HepG2 (cell line): ENCODE measurements at regions not wholly inside any gene's neighbourhood (a gene's known extent, or its start where the extent isn't known, plus 50 kb on each side); places are given as distances from the start of the nearest gene placed in this dataset.

Experiments
- ATAC-seq: fragments of 200-7000 bp; cut with Tn5 transposase; 3 replicates; pipeline ENCODE4 v1.9.1; 2020; ENCODE audit warnings: mild to moderate bottlenecking, moderate library complexity
- BruUV-seq: library from RNA; stranded (reverse); fragments of 400-500 nt; replicated peaks from 2 replicates; lab custom pipeline; 2021; lab: Mats Ljungman, UMichigan
- CTCF ChIA-PET: fragments of 300-600 bp; formaldehyde crosslinking; extraction: SDS; loops from one replicate; lab custom pipeline; 2021; ENCODE audit warnings: low total read pairs, inconsistent platforms, low intra/inter-chr PET ratio; lab: Yijun Ruan, JAX
- POLR2A ChIA-PET: fragments of 350-600 bp; sonication (Branson Sonifier 250); formaldehyde crosslinking; loops from one replicate; lab custom pipeline; 2020; ENCODE audit warnings: antibody characterized with exemption, inconsistent platforms; lab: Yijun Ruan, JAX
- DNase-seq: peaks from one replicate; pipeline ENCODE4 v3.0.0-alpha.2; 2015; ENCODE audit warnings: low spot score
- FAIRE-seq: peaks from 3 replicates; lab custom pipeline; 2011; peaks lifted over from hg19 to GRCh38; lab: Jason Lieb, UNC
- H2AFZ ChIP-seq: one replicate; pipeline ENCODE4 v1.6.1; 2011; ENCODE audit warnings: low read length, inconsistent platforms
- H3K27ac ChIP-seq: fragments of 300-600 bp; 3 replicates; pipeline ENCODE4 v1.8.0; 2011; ENCODE audit warnings: mixed run types, mild to moderate bottlenecking, mixed read lengths, low read length, inconsistent platforms; ENCODE audit not compliant: insufficient read depth; ENCODE audit errors: extremely low read length
- H3K27me3 ChIP-seq, 2 experiments: fragments of 200-600 bp in 1 of 2; 2 replicates in 1 of 2; 3 replicates in 1 of 2; pipeline versions ENCODE4 v1.6.0 to v1.8.0; 2011; ENCODE audit warnings: low read length in 2 of 2, mild to moderate bottlenecking in 2 of 2, moderate library complexity in 2 of 2, inconsistent platforms in 1 of 2; ENCODE audit not compliant: insufficient read depth in 2 of 2, control insufficient read depth in 1 of 2
- H3K36me3 ChIP-seq, 2 experiments: fragments of 200-600 bp in 1 of 2; replicated peaks in 1 of 2; 2 replicates in 1 of 2; 3 replicates in 1 of 2; pipeline versions ENCODE4 v1.5.1 to v1.8.0; 2011; ENCODE audit warnings: low read length in 2 of 2, inconsistent platforms in 1 of 2; ENCODE audit not compliant: insufficient read depth in 2 of 2, control insufficient read depth in 1 of 2
- H3K4me1 ChIP-seq: 2 replicates; pipeline ENCODE4 v1.5.1; 2012; ENCODE audit warnings: low read length, inconsistent platforms; ENCODE audit not compliant: insufficient read depth
- H3K4me2 ChIP-seq: 2 replicates; pipeline ENCODE4 v1.6.0; 2011; ENCODE audit warnings: low read depth, low read length, inconsistent platforms
- H3K4me3 ChIP-seq, 3 experiments: fragments of 200-600 bp in 1 of 3; sonication (generic), shearing (Covaris generic) in 1 of 3; replicated peaks in 1 of 3; 2 replicates each; pipeline ENCODE4 v1.5.1; 2011 to 2016; ENCODE audit warnings: low read length in 3 of 3, inconsistent platforms in 2 of 3, low read depth in 2 of 3, mild to moderate bottlenecking in 2 of 3, control low read depth in 1 of 3, mixed read lengths in 1 of 3; ENCODE audit not compliant: insufficient read depth in 1 of 3
- H3K79me2 ChIP-seq: one replicate; pipeline ENCODE4 v1.6.1; 2011; ENCODE audit warnings: low read length, inconsistent platforms; ENCODE audit not compliant: insufficient read depth
- H3K9ac ChIP-seq: 2 replicates; pipeline ENCODE4 v1.6.0; 2011; ENCODE audit warnings: mild to moderate bottlenecking, low read depth, low read length, inconsistent platforms; ENCODE audit not compliant: insufficient read depth
- H3K9me3 ChIP-seq: 2 replicates; pipeline ENCODE4 v1.5.1; 2012; ENCODE audit warnings: mild to moderate bottlenecking, low read length
- H4K20me1 ChIP-seq: 2 replicates; pipeline ENCODE4 v1.6.0; 2011; ENCODE audit warnings: inconsistent platforms, mild to moderate bottlenecking, low read length, moderate library complexity; ENCODE audit not compliant: insufficient read depth
- ETV5 ChIP-seq: IDR thresholded peaks from 2 replicates; pipeline ENCODE4 v1.6.1; 2018; ENCODE audit warnings: missing biosample characterization, missing genetic modification reagents, inconsistent platforms, borderline replicate concordance
- KLF16 ChIP-seq, 2 experiments: sonication (generic) in 1 of 2; formaldehyde crosslinking in 1 of 2; IDR thresholded peaks; 2 replicates each; pipeline versions ENCODE4 v1.6.1 to v1.8.0; 2016 to 2023; ENCODE audit warnings: missing genetic modification reagents in 2 of 2, missing compliant biosample characterization in 1 of 2
- MYNN ChIP-seq: sonication (generic); formaldehyde crosslinking; IDR thresholded peaks from 2 replicates; pipeline ENCODE4 v1.4.0; 2020; ENCODE audit warnings: mild to moderate bottlenecking, low read depth, missing genetic modification reagents
- REL ChIP-seq: sonication (generic); formaldehyde crosslinking; conservative IDR thresholded peaks from 2 replicates; pipeline ENCODE4 v1.8.0; 2022; ENCODE audit warnings: mild to moderate bottlenecking, missing genetic modification reagents, moderate library complexity
- U2AF1 ChIP-seq: fragments of 200-400 bp; formaldehyde crosslinking; optimal IDR thresholded peaks from 2 replicates; pipeline ENCODE3; 2017; ENCODE audit warnings: mild to moderate bottlenecking, low read depth, low read length
- ZFP1 ChIP-seq: IDR thresholded peaks from 2 replicates; pipeline ENCODE4 v1.6.1; 2016
- ZNF138 ChIP-seq: sonication (generic); formaldehyde crosslinking; IDR thresholded peaks from 2 replicates; pipeline ENCODE4 v1.5.0; 2020; ENCODE audit warnings: mild to moderate bottlenecking, low read depth, missing genetic modification reagents
- ZNF30 ChIP-seq: sonication (generic); formaldehyde crosslinking; IDR thresholded peaks from 2 replicates; pipeline ENCODE4 v1.5.0; 2020; ENCODE audit warnings: mild to moderate bottlenecking, missing genetic modification reagents
- ZNF879 ChIP-seq: sonication (generic); formaldehyde crosslinking; IDR thresholded peaks from 2 replicates; pipeline ENCODE4 v1.8.1; 2023; ENCODE audit warnings: missing genetic modification reagents
- WGBS: methylation state at CpG from one replicate; pipeline ENCODE4 v1.1.6; 2017; ENCODE audit warnings: low lambda C conversion rate; 5-methylcytosine and 5-hydroxymethylcytosine counted together
- in situ Hi-C: cut with HindIII; loops from 2 replicates; pipeline ENCODE4 v1.10.0; 2017; ENCODE audit warnings: low pct_unique_long_range_greater_than_20kb; ENCODE audit not compliant: extremely low pct_ligation_motif_present
- intact Hi-C: fragments of 100-400 bp; cut with micrococcal nuclease; formaldehyde crosslinking; loops from one replicate; pipeline ENCODE4 v1.10.0; 2022; ENCODE audit not compliant: unreplicated experiment
- TF ChIP-seq, protein P1 (sequence below): sonication (generic); formaldehyde crosslinking; IDR thresholded peaks from 2 replicates; pipeline ENCODE4 v1.4.0; 2020; ENCODE audit warnings: missing genetic modification reagents
- TF ChIP-seq, protein P2 (sequence below): sonication (generic); formaldehyde crosslinking; IDR thresholded peaks from 2 replicates; pipeline ENCODE4 v1.5.1; 2020; ENCODE audit warnings: missing genetic modification reagents, mild to moderate bottlenecking, borderline replicate concordance

DNA sequence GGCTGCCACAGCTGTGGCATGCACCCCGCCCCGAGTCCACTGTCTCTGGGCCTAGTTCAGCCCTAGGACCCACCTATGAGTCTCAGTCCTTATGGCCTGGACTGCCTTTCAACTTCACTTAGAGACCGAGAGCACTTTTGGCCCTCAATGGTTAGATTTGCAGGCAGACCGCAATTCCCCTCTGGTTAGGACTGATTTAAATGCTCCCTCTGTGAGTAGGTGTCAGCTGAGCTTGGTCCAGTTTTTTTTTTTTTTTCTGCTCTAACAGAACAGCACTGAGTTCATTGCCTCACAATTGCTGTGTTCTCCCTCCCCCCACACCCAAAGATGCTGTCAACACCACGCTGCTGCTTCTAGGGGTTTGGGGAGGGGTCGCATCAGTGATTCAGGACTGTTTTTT is 143.2 kb downstream of the BMP15 start:
- H2AFZ ChIP-seq = no peak overlapping the region
- H3K4me1 ChIP-seq = no peaks in the 10 kb centered on the region
- FAIRE-seq = no peak
- no peak overlapping the region for H3K9ac ChIP-seq
- no peak for ATAC-seq
- WGBS = 28% methylated on average over 4 of the region's 6 CpGs
- ChIA-PET CTCF (no interaction called here), POLR2A (no interaction called here)
- in situ Hi-C loops (no loop called here), intact Hi-C loops (no loop called here)
- BruUV-seq = no TSS peak
- no peak overlapping the region for H3K4me3 ChIP-seq
- no peak for DNase-seq
- no peaks in the 10 kb centered on the region for H3K9me3 ChIP-seq
- H3K4me2 ChIP-seq = no peak overlapping the region
- no peaks in the 10 kb centered on the region for H3K79me2 ChIP-seq
- H4K20me1 ChIP-seq = no peaks in the 10 kb centered on the region
- TF ChIP-seq ZNF879 = no peak
- TF ChIP-seq REL (CRISPR knock-in tag) = no peak
- no peak for TF ChIP-seq KLF16 (CRISPR knock-in tag; IDR thresholded peaks at IDR 0.05)
- TF ChIP-seq ZNF30 (CRISPR knock-in tag) = no peak
- TF ChIP-seq, protein P1, sequence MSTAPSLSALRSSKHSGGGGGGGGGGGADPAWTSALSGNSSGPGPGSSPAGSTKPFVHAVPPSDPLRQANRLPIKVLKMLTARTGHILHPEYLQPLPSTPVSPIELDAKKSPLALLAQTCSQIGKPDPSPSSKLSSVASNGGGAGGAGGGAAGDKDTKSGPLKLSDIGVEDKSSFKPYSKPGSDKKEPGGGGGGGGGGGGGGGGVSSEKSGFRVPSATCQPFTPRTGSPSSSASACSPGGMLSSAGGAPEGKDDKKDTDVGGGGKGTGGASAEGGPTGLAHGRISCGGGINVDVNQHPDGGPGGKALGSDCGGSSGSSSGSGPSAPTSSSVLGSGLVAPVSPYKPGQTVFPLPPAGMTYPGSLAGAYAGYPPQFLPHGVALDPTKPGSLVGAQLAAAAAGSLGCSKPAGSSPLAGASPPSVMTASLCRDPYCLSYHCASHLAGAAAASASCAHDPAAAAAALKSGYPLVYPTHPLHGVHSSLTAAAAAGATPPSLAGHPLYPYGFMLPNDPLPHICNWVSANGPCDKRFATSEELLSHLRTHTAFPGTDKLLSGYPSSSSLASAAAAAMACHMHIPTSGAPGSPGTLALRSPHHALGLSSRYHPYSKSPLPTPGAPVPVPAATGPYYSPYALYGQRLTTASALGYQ (CRISPR knock-in tag) = no peak
- TF ChIP-seq U2AF1 = no peak
- no peak for TF ChIP-seq ETV5 (CRISPR knock-in tag)
- TF ChIP-seq, protein P2, sequence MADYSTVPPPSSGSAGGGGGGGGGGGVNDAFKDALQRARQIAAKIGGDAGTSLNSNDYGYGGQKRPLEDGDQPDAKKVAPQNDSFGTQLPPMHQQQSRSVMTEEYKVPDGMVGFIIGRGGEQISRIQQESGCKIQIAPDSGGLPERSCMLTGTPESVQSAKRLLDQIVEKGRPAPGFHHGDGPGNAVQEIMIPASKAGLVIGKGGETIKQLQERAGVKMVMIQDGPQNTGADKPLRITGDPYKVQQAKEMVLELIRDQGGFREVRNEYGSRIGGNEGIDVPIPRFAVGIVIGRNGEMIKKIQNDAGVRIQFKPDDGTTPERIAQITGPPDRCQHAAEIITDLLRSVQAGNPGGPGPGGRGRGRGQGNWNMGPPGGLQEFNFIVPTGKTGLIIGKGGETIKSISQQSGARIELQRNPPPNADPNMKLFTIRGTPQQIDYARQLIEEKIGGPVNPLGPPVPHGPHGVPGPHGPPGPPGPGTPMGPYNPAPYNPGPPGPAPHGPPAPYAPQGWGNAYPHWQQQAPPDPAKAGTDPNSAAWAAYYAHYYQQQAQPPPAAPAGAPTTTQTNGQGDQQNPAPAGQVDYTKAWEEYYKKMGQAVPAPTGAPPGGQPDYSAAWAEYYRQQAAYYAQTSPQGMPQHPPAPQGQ = no peak
- TF ChIP-seq MYNN (CRISPR knock-in tag) = no peak
- TF ChIP-seq ZFP1 (CRISPR knock-in tag) = no peak
- no peak for TF ChIP-seq ZNF138 (CRISPR knock-in tag)
- no peaks in the 10 kb centered on the region for H3K36me3 ChIP-seq
- H3K27ac ChIP-seq = no peak overlapping the region
- 0 out of 5 replicates have a peak, but pooled peaks cover 0 to 1% of the 10 kb centered on the region in 2 experiments for H3K27me3 ChIP-seq
